NB4 (cell line): ENCODE measurements at regions not wholly inside any gene's neighbourhood (a gene's known extent, or its start where the extent isn't known, plus 50 kb on each side); places are given as distances from the start of the nearest gene placed in this dataset.

Experiments used
- CTCF ChIP-seq: IDR thresholded peaks from one replicate; pipeline ENCODE4 v1.5.1; 2012; ENCODE audit warnings: low read depth, low read length
- MAX ChIP-seq: IDR thresholded peaks from 2 replicates; pipeline ENCODE4 v1.6.1; 2011; ENCODE audit warnings: low read depth, low read length
- MYC ChIP-seq: IDR thresholded peaks from 2 replicates; pipeline ENCODE4 v1.6.1; 2011; ENCODE audit warnings: low read depth, low read length
- POLR2A ChIP-seq: IDR thresholded peaks from 2 replicates; pipeline ENCODE4 v1.6.1; 2011; ENCODE audit warnings: mild to moderate bottlenecking; ENCODE audit not compliant: insufficient read length; ENCODE audit errors: extremely low read depth

GRCh38 chr14:53295372-53295771 lies 142.2 kb upstream of the DDHD1 start:
- TF ChIP-seq CTCF, result no peak
- TF ChIP-seq POLR2A, result no peak
- no peak for TF ChIP-seq MYC
- no peak for TF ChIP-seq MAX
